HepG2 (cell line): ENCODE measurements at regions not wholly inside any gene's neighbourhood (a gene's known extent, or its start where the extent isn't known, plus 50 kb on each side); places are given as distances from the start of the nearest gene placed in this dataset.

ENCODE experiments used
- ATAC-seq: fragments of 200-7000 bp; cut with Tn5 transposase; 3 replicates; pipeline ENCODE4 v1.9.1; 2020; ENCODE audit warnings: mild to moderate bottlenecking, moderate library complexity
- BruUV-seq: library from RNA; stranded (reverse); fragments of 400-500 nt; replicated peaks from 2 replicates; lab custom pipeline; 2021; lab: Mats Ljungman, UMichigan
- CTCF ChIA-PET: fragments of 300-600 bp; formaldehyde crosslinking; extraction: SDS; loops from one replicate; lab custom pipeline; 2021; ENCODE audit warnings: low total read pairs, inconsistent platforms, low intra/inter-chr PET ratio; lab: Yijun Ruan, JAX
- POLR2A ChIA-PET: fragments of 350-600 bp; sonication (Branson Sonifier 250); formaldehyde crosslinking; loops from one replicate; lab custom pipeline; 2020; ENCODE audit warnings: antibody characterized with exemption, inconsistent platforms; lab: Yijun Ruan, JAX
- DNase-seq: peaks from one replicate; pipeline ENCODE4 v3.0.0-alpha.2; 2015; ENCODE audit warnings: low spot score
- FAIRE-seq: peaks from 3 replicates; lab custom pipeline; 2011; peaks lifted over from hg19 to GRCh38; lab: Jason Lieb, UNC
- H2AFZ ChIP-seq: one replicate; pipeline ENCODE4 v1.6.1; 2011; ENCODE audit warnings: low read length, inconsistent platforms
- H3K27ac ChIP-seq: fragments of 300-600 bp; 3 replicates; pipeline ENCODE4 v1.8.0; 2011; ENCODE audit warnings: mixed run types, mild to moderate bottlenecking, mixed read lengths, low read length, inconsistent platforms; ENCODE audit not compliant: insufficient read depth; ENCODE audit errors: extremely low read length
- H3K27me3 ChIP-seq, 2 experiments: fragments of 200-600 bp in 1 of 2; 2 replicates in 1 of 2; 3 replicates in 1 of 2; pipeline versions ENCODE4 v1.6.0 to v1.8.0; 2011; ENCODE audit warnings: low read length in 2 of 2, mild to moderate bottlenecking in 2 of 2, moderate library complexity in 2 of 2, inconsistent platforms in 1 of 2; ENCODE audit not compliant: insufficient read depth in 2 of 2, control insufficient read depth in 1 of 2
- H3K36me3 ChIP-seq, 2 experiments: fragments of 200-600 bp in 1 of 2; replicated peaks in 1 of 2; 2 replicates in 1 of 2; 3 replicates in 1 of 2; pipeline versions ENCODE4 v1.5.1 to v1.8.0; 2011; ENCODE audit warnings: low read length in 2 of 2, inconsistent platforms in 1 of 2; ENCODE audit not compliant: insufficient read depth in 2 of 2, control insufficient read depth in 1 of 2
- H3K4me1 ChIP-seq: 2 replicates; pipeline ENCODE4 v1.5.1; 2012; ENCODE audit warnings: low read length, inconsistent platforms; ENCODE audit not compliant: insufficient read depth
- H3K4me2 ChIP-seq: 2 replicates; pipeline ENCODE4 v1.6.0; 2011; ENCODE audit warnings: low read depth, low read length, inconsistent platforms
- H3K4me3 ChIP-seq, 3 experiments: fragments of 200-600 bp in 1 of 3; sonication (generic), shearing (Covaris generic) in 1 of 3; replicated peaks in 1 of 3; 2 replicates each; pipeline ENCODE4 v1.5.1; 2011 to 2016; ENCODE audit warnings: low read length in 3 of 3, inconsistent platforms in 2 of 3, low read depth in 2 of 3, mild to moderate bottlenecking in 2 of 3, control low read depth in 1 of 3, mixed read lengths in 1 of 3; ENCODE audit not compliant: insufficient read depth in 1 of 3
- H3K79me2 ChIP-seq: one replicate; pipeline ENCODE4 v1.6.1; 2011; ENCODE audit warnings: low read length, inconsistent platforms; ENCODE audit not compliant: insufficient read depth
- H3K9ac ChIP-seq: 2 replicates; pipeline ENCODE4 v1.6.0; 2011; ENCODE audit warnings: mild to moderate bottlenecking, low read depth, low read length, inconsistent platforms; ENCODE audit not compliant: insufficient read depth
- H3K9me3 ChIP-seq: 2 replicates; pipeline ENCODE4 v1.5.1; 2012; ENCODE audit warnings: mild to moderate bottlenecking, low read length
- H4K20me1 ChIP-seq: 2 replicates; pipeline ENCODE4 v1.6.0; 2011; ENCODE audit warnings: inconsistent platforms, mild to moderate bottlenecking, low read length, moderate library complexity; ENCODE audit not compliant: insufficient read depth
- KDM2A ChIP-seq: sonication (generic); formaldehyde crosslinking; IDR thresholded peaks from 2 replicates; pipeline ENCODE4 v1.4.0; 2020; ENCODE audit warnings: low read depth, missing genetic modification reagents, borderline replicate concordance
- PLSCR1 ChIP-seq: sonication (generic); formaldehyde crosslinking; IDR thresholded peaks from 2 replicates; pipeline ENCODE4 v1.5.0; 2020; ENCODE audit warnings: missing genetic modification reagents, mild to moderate bottlenecking, borderline replicate concordance
- ZFP1 ChIP-seq: IDR thresholded peaks from 2 replicates; pipeline ENCODE4 v1.6.1; 2016
- WGBS: methylation state at CpG from one replicate; pipeline ENCODE4 v1.1.6; 2017; ENCODE audit warnings: low lambda C conversion rate; 5-methylcytosine and 5-hydroxymethylcytosine counted together
- in situ Hi-C: cut with HindIII; loops from 2 replicates; pipeline ENCODE4 v1.10.0; 2017; ENCODE audit warnings: low pct_unique_long_range_greater_than_20kb; ENCODE audit not compliant: extremely low pct_ligation_motif_present
- intact Hi-C: fragments of 100-400 bp; cut with micrococcal nuclease; formaldehyde crosslinking; loops from one replicate; pipeline ENCODE4 v1.10.0; 2022; ENCODE audit not compliant: unreplicated experiment
- TF ChIP-seq, protein P1 (sequence below): sonication (generic); formaldehyde crosslinking; IDR thresholded peaks from 2 replicates; pipeline ENCODE4 v1.4.0; 2020; ENCODE audit warnings: missing genetic modification reagents
- TF ChIP-seq, protein P2 (sequence below): sonication (generic); formaldehyde crosslinking; IDR thresholded peaks from 2 replicates; pipeline ENCODE4 v1.5.0; 2020; ENCODE audit warnings: mild to moderate bottlenecking, missing genetic modification reagents, moderate library complexity

DNA sequence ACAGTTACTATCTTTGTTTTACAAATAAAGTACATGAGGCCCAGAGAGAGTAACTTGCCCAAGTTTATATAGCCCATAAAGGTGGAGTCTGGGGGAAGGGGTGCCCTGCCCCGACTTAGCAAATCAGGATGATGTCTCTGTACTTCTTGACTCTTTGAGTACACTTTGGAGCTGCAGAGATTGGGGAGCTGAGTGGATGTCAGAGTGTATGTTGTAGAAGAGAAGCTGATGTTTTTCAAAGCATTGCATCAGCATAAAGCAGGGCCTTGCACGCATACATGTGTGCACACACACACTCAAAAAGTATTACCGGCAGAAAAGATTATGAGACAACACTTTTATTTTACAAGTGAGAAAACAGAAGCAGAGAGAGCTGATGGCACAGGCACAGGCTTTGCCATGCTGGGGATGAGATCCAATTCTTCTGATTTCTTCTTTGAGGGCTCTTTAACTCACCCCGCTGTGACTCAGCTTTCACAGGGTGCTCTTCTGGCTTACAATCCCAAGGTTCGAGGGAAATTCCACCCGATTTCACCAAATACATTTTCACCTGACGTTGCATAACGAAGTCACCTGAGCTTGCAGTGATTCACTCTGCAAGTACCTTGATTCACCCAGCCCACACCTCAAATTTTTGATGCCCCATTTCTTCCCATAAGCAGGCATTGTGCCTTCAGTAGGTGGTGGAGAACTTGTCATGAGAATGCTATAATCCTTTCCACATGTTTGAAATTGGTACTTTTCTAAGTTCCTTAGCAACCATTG is 292.8 kb upstream of the BOD1L1 start:
- Histone ChIP-seq H3K9ac (no peak overlapping the region), H3K9me3 (peaks cover 11% of the 10 kb centered on the region; the same call in 1 of the 2 replicates), H3K4me1 (no peaks in the 10 kb centered on the region), H3K27ac (no peak overlapping the region), H4K20me1 (no peaks in the 10 kb centered on the region), H3K79me2 (no peaks in the 10 kb centered on the region), H3K4me2 (no peak overlapping the region), H3K36me3 (no peaks in the 10 kb centered on the region), H2AFZ (no peak overlapping the region), H3K27me3 (no peaks in the 10 kb centered on the region), H3K4me3 (no peak overlapping the region)
- no peak for TF ChIP-seq ZFP1 (CRISPR knock-in tag)
- no peak for TF ChIP-seq KDM2A (CRISPR knock-in tag)
- TF ChIP-seq, protein P1, sequence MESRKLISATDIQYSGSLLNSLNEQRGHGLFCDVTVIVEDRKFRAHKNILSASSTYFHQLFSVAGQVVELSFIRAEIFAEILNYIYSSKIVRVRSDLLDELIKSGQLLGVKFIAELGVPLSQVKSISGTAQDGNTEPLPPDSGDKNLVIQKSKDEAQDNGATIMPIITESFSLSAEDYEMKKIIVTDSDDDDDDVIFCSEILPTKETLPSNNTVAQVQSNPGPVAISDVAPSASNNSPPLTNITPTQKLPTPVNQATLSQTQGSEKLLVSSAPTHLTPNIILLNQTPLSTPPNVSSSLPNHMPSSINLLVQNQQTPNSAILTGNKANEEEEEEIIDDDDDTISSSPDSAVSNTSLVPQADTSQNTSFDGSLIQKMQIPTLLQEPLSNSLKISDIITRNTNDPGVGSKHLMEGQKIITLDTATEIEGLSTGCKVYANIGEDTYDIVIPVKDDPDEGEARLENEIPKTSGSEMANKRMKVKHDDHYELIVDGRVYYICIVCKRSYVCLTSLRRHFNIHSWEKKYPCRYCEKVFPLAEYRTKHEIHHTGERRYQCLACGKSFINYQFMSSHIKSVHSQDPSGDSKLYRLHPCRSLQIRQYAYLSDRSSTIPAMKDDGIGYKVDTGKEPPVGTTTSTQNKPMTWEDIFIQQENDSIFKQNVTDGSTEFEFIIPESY (CRISPR knock-in tag): no peak
- TF ChIP-seq, protein P2, sequence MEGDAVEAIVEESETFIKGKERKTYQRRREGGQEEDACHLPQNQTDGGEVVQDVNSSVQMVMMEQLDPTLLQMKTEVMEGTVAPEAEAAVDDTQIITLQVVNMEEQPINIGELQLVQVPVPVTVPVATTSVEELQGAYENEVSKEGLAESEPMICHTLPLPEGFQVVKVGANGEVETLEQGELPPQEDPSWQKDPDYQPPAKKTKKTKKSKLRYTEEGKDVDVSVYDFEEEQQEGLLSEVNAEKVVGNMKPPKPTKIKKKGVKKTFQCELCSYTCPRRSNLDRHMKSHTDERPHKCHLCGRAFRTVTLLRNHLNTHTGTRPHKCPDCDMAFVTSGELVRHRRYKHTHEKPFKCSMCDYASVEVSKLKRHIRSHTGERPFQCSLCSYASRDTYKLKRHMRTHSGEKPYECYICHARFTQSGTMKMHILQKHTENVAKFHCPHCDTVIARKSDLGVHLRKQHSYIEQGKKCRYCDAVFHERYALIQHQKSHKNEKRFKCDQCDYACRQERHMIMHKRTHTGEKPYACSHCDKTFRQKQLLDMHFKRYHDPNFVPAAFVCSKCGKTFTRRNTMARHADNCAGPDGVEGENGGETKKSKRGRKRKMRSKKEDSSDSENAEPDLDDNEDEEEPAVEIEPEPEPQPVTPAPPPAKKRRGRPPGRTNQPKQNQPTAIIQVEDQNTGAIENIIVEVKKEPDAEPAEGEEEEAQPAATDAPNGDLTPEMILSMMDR (CRISPR knock-in tag): no peak
- TF ChIP-seq PLSCR1 (CRISPR knock-in tag): no peak
- ATAC-seq (no peak), DNase-seq (no peak), FAIRE-seq (no peak)
- intact Hi-C loops (no loop called here), in situ Hi-C loops (no loop called here)
- no TSS peak for BruUV-seq
- ChIA-PET CTCF (no interaction called here), POLR2A (no interaction called here)
- WGBS: 37% methylated on average over 8 of the region's 8 CpGs
